Iris pigment epithelial cell (primary cell): ENCODE measurements at regions not wholly inside any gene's neighbourhood (a gene's known extent, or its start where the extent isn't known, plus 50 kb on each side); places are given as distances from the start of the nearest gene placed in this dataset.
A peak's percentile ranks its signal among the peaks of the same experiment; 100 is the strongest.

Experiments
- DNase-seq: peaks from one replicate; pipeline ENCODE4 v3.0.0-alpha.2; 2011; ENCODE audit warnings: low read depth

DNA sequence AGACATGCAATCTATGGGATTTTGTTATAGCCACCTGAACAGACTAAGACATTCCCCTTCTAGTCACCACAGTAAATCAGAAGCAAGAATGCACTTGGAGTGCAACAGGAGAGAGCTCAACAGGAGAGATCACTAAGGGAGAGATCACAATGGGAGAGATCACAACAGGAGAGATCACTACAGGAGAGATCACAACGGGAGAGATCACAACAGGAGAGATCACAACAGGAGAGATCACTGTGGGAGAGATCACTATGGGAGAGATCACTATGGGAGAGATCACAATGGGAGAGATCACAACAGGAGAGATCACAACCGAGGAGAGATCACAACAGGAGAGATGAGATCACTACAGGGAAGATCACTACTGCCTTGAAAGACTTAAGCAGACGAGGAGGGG lies 238.5 kb upstream of the PITRM1 start:
- no peak for DNase-seq

DNA sequence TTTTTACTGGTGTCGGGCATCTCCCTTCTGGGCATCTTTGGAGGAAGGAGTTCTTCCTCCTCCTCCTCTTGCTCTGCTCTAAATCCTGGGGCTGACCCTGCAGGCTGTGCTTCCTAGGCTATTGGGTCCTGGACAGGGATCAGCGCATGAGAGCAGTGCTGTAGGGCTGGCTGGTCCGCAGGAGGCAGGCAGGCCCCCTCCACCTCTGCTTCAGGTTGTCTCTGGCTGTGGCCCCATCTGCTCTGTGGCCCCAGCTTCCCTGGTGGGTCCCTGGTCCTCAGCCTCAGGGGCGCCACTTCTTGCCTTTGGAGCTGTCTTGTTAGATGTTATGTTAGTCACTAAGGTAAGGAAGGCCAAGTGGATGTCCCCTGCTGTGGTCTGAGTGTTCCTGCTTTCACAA lies 237.3 kb upstream of the PITRM1 start:
- no peak for DNase-seq

DNA sequence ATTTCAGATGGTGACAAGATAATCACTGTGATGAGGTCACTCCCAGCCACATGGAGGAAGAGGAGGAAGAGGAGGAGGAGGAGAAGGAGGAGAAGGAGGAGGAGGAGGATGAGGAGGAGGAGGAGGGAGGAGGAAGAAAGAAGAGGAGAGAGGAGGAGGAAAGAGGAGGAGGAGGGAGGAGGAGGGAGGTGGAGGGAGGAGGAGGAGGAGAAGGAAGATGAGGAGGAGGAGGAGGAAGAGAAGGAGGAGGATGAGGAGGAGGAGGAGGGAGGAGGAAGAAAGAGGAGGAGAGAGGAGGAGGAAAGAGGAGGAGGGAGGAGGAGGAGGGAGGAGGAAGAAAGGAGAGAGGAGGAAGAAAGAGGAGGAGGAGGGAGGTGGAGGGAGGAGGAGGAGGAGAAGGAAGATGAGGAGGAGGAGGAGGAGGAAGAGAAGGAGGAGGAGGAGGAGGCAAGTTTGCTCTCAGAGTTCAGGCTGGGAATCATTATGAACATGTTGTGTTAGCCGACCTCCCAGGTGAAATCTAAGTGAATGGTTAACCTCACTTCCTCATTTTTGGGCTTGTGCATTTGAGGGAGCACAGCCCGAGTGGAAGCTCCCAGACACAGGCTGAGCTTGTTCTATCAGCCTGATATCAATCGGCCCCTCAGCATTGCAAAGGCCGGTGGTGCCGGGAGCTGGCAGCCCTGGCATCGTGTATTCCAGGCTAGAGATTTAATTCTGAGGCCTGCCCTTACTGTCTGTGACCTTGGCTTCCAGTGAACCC lies 236.2 kb upstream of the PITRM1 start:
- DNase-seq, result no peak

DNA sequence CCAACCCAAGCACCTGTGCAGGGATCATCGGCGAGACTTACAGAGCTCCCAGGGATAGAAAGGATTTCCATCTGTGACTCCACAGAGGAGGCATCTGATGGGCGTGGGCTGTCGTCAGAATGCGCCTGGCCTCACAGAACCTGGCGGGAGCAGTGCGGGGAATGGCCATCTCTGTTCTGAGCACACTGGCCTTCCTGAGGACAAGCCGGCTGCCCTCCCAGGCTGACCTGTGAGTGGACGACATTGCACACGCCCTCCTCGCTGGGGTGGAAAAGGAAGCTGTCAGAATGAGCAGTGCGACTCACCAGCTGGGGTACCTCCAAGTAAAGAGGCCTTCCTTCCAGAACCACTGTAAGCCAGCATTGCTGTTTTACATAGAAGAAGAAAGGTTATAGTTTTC lies 234.6 kb upstream of the PITRM1 start:
- peak; percentile 51 for DNase-seq

DNA sequence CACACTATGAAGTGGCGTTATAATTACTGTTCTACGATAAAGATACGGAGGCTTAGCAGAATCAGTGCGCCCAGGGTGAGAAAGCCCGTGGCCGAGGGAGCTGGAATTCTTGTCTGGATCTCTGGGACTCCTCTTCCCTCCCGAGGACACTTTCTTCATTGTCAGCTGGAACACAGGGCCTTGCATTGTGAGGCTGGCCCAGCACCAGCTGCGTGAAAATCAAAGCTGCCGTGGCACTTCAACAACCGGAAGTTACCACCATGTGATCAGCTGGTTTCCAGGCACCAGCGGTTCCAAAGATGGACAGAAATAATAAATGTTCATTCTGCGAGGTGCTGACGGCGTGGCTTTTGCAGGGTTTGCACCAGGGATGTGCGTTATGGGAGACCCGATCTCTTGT lies 234.0 kb upstream of the PITRM1 start:
- no peak for DNase-seq

DNA sequence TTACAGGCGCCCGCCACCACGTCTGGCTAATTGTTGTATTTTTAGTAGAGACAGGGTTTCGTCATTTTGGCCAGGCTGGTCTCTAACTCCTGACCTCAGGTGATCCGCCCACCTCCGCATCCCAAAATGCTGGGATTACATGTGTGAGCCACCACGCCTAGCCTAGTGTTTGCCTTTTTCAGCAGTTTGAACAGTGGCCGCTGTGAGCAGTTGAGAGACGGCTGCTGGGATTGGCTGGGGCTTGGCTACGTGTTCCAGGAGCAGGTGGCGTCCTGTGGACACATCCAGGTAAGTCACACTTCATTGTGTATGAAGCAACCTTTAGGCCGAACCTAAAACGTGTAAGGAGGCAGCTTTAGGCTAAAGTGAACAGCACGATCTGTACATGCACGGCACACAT lies 231.8 kb upstream of the PITRM1 start:
- DNase-seq, result no peak

DNA sequence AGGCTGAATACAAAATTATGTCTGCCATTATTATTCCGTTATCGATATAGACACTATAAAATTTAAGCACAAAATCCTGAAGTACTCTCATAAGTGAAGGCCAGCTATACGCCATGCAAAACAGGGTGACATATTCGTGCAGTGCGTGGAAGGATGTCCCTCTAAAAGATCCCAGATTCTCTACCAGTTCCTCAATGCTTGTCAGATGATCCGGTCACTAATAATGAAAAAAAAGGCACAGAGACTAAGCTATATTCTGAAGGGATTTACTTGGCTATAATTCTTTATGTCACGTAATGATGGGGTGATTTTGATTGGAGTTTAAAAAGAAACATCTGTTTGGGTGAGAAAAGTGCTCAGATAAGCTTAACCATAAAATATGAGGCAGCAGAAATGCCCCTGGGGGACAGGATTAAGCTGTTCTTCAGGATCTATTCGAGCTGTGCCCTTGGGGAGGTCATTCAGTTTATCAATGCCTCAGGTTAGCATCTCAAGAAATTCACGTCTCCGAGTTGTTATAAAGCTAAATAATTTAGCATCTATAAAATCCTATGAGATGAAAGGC lies 229.7 kb upstream of the PITRM1 start:
- no peak for DNase-seq

DNA sequence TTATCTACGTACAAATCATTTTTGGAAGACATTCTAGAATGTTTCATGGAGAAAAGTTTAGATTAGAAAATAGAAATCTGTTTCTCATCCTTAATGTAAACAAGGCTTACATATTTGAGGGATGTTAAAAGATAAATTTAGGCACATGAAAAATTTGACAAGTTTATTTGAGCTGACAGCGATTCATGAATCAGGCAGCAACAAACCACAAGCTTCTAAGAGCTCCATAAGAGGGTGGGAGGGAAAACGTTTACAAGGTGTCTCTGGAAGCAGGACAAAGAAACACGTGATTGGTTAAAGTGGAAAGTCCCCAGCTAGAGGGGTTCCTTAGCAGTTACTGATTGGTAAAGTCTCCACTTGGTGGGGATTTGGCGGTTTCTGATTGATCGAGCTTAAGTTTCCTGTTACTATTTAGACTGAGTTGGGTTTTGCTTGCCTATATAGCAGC lies 228.9 kb upstream of the PITRM1 start:
- peak; percentile 93 for DNase-seq

DNA sequence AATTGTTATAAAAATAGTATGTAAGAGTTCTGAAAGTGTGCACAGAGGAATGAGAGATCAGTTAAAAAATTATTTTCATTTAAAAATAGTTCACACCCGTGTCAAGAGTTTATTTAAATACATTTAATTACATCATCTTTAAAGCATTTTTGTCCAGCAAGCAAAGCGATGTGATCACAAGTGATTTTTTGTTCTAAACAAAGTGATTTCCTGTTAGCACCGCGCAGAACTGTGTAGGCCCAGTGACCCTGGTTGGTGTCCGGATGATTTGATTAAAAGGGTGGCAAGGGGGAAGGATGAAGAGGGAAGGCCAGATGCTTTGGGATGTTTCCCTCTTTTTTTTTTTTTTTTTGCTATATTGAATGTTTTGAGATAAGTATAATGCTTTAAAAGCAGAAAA lies 227.8 kb upstream of the PITRM1 start:
- peak; percentile 73 for DNase-seq

DNA sequence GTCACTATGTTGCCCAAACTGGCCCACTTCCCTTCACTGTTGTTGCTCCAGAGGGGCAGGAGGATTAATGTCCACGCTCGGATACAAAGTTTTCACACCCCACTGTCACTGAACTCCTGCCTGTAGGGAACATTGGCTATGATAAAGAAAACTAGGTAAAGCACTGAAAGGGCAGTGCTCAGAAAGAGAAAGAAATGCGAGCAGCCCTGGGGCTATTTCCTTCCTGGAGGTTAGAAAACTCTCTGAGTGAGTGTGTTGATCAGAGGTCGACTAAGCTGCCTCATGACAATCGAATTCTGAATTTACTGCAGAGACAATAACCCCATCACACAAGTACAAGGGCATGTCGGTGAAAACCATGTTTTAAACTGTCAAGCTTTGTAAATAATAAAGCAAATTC lies 227.2 kb upstream of the PITRM1 start:
- no peak for DNase-seq

DNA sequence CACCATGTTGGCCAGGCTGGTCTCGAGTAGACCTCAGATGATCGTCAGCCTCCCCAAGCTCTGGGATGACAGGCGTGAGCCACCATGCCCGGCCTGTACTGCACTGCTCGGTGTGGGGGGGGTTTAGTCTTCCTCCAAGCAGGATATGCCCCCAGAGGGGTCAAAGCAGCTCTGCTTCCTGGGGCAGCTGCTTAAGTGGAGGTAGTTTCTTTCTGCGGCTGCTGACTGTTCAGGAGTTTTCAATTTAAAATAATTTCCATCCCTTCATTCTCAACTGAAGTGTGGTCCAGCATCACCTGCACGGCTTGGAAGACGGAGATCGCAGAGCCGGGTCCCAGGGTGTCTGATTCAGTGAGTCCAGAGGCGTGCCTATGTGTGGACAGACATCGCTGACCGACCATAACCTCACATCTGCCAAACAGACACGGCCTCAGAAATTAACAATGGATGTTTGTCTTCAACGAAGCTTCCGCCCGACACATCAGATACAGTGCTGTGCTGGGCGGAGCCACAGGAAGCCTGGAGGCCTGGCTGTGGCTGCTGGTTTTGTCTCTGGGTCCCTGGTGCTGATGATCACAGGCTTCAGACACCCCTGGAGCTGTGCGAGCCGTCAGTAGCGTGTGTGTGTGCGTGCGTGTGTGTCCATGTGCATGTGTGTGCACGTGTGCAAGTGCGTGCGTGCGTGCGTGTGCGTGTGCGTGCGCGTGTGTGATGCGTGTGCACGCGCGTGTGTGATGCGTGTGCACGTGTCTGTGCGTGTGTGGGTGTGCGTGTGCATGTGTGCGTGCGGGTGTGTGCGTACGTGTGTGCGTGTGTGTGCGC lies 226.5 kb upstream of the PITRM1 start:
- DNase-seq, result peak; percentile 24

DNA sequence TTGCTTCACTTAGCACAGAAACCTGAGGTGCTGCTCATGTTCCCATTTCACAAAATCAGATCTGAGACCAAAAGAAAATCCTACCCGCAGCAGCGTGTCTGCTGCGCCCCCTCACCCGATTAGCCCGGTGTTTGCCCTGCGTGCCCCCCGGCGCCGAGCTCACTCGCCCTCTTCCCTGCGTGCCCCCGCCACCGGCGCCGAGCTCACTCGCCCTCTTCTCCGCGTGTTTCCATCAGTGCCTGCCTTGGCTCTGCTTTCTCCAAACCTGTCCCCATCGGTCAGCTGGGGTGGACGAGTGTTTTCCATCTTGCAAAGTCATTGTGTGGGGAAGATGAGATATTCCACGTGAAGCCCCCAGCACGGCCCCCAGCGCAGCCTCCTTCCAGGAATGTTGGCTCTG lies 225.3 kb upstream of the PITRM1 start:
- DNase-seq, result no peak

DNA sequence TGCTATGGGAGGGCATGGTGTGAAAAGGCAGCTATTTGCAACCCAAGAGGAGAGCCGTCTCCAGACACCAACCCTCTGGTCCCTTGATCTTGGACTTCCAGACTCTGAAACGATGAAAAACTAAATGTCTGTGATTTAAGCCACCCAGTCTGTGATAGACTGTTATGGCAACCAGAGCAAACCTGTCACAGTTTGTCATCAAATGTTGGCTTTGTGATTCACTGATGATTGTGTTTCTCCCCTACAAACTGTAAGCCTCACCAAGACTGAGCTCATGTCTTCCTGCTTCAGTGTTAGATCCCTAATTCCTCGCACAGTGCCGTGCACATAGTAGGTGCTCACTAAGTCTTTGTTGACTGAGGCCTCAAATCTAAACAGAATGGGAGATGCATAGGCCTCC lies 224.6 kb upstream of the PITRM1 start:
- DNase-seq, result no peak

DNA sequence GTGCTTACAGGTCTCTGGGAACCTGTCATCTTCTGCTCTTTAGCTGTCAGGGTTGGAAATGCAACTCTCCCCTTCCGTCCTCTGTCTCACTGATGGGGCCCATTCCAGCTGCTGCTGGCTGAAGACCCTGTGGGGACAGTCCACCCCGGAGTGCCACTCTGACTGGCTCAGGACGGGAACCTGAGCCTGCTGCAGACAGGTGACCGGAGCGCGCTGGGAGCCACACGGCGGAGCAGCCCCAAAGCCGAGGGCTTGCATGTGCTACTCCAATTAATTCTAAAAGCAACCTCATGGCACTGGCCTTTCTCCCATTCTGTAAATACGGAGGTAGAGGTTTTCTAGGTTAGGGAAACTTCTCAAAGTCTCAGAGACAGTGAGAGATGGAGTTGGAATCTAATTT lies 223.5 kb upstream of the PITRM1 start:
- no peak for DNase-seq

DNA sequence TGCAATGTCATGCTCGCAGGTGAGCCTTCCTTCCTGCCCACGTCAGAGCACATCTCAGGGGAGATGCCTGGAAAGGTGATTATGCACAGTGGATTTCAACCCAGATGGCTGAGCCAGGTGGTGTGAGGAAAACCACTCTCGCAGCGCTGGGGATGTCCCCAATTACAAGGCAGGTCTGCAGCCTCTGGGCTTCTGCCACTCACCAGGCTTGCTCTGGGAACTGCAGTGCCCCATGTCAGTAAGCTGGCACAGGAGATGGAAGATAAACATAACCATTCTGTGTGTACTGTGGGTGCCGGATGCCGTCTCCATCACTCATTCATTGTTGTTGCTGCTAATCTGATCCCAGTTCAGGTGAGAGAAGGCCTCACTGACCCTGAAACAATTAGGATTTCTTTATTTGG lies 222.9 kb upstream of the PITRM1 start:
- DNase-seq, result no peak

DNA sequence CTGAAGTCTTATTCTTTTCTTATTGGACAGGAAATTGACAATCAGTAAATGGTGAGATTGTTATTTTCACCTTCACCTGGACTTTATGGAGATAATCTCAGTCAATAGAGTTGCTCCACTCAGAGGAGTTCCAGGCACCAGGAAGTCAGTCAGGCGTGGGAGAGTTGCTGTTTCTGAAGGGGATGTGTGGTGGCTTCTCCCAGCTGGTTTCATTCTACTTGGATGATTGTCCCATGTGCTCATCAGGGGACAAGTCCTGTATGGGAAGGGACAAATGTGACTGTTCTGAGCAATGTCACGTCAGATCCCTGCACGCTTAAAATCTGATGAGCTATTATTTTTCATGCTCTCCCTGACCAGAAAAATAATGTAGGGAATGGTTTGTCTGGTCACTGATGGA lies 222.5 kb upstream of the PITRM1 start:
- DNase-seq, result no peak

DNA sequence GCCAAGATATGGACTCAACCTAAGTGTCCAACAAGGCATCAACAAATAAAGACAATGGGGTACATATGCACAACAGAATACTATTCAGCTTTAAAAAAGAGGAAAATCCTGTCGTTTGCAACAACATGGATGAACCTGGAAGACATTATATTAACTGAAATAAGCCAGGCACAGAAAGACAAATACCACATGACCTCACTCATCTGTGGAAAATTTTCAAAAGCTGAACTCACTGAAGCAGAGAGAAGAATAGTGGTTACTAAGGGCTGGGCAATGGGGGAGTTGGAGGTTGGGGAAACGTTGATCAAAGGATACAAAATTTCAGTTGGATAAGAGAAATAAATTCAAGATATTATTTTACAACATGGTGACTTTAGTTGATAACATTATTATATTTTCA lies 221.4 kb upstream of the PITRM1 start:
- peak; percentile 23 for DNase-seq

DNA sequence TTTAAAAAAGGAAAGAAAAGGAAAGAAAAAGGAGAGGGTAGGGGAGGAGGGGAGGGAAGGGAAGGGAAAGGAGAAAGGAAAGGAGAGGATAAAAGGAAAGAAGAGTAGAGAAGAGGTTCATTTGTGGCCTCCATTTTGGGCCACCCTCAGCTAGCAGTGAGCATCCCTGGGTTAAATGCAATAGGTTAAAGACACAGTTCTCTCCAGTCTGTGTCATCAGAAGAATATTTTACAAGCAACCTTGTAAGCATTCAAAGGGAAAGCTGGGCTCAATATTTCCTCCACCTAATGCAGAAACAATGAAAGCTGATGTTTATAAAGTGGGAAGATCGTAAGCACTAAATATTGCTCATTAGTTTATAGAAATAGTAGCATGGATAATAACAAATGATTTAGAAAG lies 219.1 kb upstream of the PITRM1 start:
- DNase-seq, result peak; percentile 29

DNA sequence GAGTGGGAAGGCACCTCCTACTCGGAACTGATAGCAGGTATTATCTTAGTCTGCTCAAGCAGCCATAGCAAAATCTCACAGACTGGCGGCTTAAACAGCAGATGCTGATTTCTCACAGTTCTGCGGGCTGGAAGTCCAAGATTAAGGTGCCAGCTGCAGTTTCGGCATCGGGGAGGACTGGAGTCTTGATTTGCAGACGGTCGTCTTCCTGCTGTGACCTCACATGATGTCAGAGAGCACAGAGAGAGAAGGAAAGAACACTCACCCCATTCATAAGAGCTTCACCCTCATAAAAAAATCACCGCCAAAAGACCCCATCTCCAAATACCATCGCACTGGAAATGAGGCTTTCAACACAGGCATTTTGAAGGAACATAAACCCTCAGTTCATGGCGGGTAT lies 216.5 kb upstream of the PITRM1 start:
- DNase-seq, result no peak

DNA sequence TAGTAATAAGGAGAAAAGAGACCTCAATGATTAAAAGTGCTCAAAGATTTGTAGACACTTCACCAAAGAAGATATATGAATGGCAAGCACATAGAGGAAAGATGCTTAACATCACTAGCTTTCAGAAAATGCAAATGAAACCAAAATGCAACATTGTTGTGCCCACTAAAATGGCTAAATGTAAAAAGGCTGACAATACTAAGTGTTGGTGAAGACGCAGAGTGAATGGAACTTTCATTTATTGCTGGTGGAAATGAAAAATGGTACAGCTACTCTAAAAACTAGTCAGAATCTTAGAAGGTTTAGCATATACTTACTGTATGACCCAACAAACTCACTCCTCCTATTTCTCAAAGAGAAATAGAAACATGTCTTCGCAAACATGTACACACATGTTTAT lies 212.9 kb upstream of the PITRM1 start:
- no peak for DNase-seq

DNA sequence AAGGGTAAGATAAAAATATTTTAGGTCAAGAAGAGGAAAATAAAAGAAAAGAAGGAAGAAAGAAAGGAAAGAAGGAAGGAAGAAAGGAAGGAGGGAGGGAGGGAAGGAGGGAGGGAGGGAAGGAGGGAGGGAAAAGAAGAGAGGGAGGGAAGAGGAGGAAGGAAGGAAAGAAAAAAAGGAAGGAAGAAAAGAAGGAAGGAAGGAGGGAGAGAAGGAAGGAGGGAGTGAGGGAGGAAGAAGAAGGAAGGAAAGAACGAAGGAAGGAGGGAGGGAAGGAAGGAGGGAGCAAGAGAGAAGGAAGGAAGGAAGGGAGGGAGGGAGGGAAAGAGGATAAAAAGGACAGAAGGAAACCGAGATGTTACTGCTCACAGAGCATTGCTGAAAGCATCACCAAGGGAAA lies 209.5 kb upstream of the PITRM1 start:
- no peak for DNase-seq

DNA sequence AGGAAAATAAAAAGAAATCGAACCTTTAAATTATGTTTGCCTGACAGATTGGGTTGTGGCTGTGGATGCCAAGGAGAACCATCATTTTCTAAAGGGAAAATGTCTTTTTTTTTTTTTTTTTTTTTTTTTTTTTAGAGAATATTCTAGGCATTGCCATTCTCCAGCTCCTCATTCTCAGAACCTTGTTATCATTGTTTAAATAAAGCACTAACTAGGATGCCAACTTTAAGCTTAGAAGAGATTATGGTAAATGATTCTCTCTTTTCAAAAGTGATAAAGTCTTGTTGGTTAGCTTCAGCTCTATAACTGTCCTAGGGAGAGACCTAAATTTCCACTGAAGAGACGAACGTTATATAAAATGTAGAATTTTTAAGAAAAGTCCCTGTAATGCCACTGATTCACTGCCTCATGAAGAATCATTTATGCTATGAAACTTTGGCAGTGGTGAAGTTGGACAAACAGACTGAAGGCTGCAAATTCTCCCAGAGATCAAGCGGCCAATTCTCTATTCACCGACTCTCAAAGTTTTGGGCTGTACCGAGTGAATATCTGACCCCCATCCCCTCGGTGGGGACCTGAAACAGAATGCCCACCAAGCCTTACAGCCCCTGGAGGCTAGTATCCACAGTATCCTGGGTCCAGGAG lies 207.9 kb upstream of the PITRM1 start:
- no peak for DNase-seq

DNA sequence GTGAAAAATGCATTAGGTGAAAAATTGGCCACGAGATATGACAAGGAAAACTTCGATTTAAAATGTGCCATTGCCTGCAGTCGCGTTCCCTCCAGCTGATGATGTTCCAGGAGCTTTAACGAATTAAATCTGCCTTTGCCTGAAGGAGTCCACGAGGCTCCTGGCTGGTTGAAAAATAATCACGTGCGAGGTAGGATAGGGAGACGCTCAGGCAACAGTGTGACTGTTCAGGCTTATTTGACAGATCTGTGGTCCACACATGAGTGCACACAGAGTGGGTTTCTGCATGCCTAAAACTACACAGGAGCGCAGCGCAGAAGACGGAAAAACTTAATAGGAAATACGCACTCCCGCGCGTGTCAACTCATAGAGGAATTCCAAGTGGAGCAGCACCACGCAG lies 204.0 kb upstream of the PITRM1 start:
- no peak for DNase-seq
